Ovary (tissue), 7 donors: ENCODE measurements at regions not wholly inside any gene's neighbourhood (a gene's known extent, or its start where the extent isn't known, plus 50 kb on each side); places are given as distances from the start of the nearest gene placed in this dataset.

ENCODE experiments used
- DNase-seq, 5 donors: peaks; one replicate each; pipeline ENCODE4 v3.0.0-alpha.2; 2019 to 2020
- H3K27ac ChIP-seq, 2 donors: fragments of 200-600 bp; one replicate each; pipeline versions ENCODE4 v1.5.1 to v1.8.0; 2019 to 2022
- H3K27me3 ChIP-seq: fragments of 200-600 bp; one replicate; pipeline ENCODE4 v1.8.0; 2022
- H3K36me3 ChIP-seq: fragments of 200-600 bp; sonication (generic); one replicate; pipeline ENCODE4 v1.5.1; 2019
- H3K4me1 ChIP-seq: one replicate; pipeline ENCODE4 v1.8.1; 2013; ENCODE audit warnings: mild to moderate bottlenecking, moderate library complexity; ENCODE audit not compliant: insufficient read depth
- H3K4me3 ChIP-seq: fragments of 200-600 bp; sonication (generic); one replicate; pipeline ENCODE4 v1.5.1; 2017
- H3K9me3 ChIP-seq, 2 donors: fragments of 200-600 bp in 1 of 2; sonication (generic) in 1 of 2; one replicate each; pipeline versions ENCODE4 v1.5.1 to v1.8.1; 2013 to 2019; ENCODE audit warnings: mild to moderate bottlenecking in 1 of 2, moderate library complexity in 1 of 2
- CTCF ChIP-seq, 3 donors: fragments of 450-650 bp in 2 of 3; fragments of 200-600 bp in 1 of 3; IDR thresholded peaks; one replicate each; pipeline versions ENCODE4 v1.5.1 to v1.8.0; 2016 to 2022; ENCODE audit warnings: antibody characterized with exemption in 3 of 3, mild to moderate bottlenecking in 1 of 3
- EP300 ChIP-seq: sonication (generic); formaldehyde crosslinking; IDR thresholded peaks from one replicate; pipeline ENCODE4 v1.6.1; 2017; ENCODE audit warnings: antibody characterized with exemption
- POLR2A ChIP-seq: fragments of 450-650 bp; IDR thresholded peaks from one replicate; pipeline ENCODE4 v1.6.1; 2017; ENCODE audit warnings: antibody characterized with exemption, mild to moderate bottlenecking, moderate library complexity
- WGBS, 3 donors: extraction: QIAGEN DNeasy Blood & Tissue Kit in 1 of 3; methylation state at CpG; one replicate each; pipeline versions ENCODE4 v1.1.5 to v1.1.7; 2013 to 2017; 5-methylcytosine and 5-hydroxymethylcytosine counted together
- intact Hi-C, 4 donors: fragments of 100-400 bp; cut with DNase I; formaldehyde crosslinking; loops; one replicate each; pipeline versions ENCODE4 v1.11.0 to v1.15.1; 2022 to 2023
- donor health status: DM: no; HTN: no; CAD: no; lungs with moderate emphysema.
- donor health status: DM: no; HTN: no; CAD: no.
- donor health status: Bipolar disorder and iron deficiency.
- donor health status: DM: no; HTN: no; CAD: no.
- donor health status: DM: yes; HTN: yes; CAD: no.

GRCh38 chr5:82851471-82851870 is 225.7 kb downstream of the TMEM167A start:
- WGBS, 3 donors, result 58 to 78% (median 69%) methylated on average over 3 of the region's 3 CpGs

GRCh38 chr5:82850393-82850792 is 226.8 kb downstream of the TMEM167A start:
- no peaks in the 10 kb centered on the region for H3K9me3 ChIP-seq
- H3K36me3 ChIP-seq, result no peaks in the 10 kb centered on the region
- no peak overlapping the region for H3K27ac ChIP-seq
- intact Hi-C loops, result no loop called here
- TF ChIP-seq POLR2A (no peak), CTCF (IDR thresholded peaks at IDR 0.05) (no peak)
- DNase-seq, result no peak
- H3K4me3 ChIP-seq, result no peak overlapping the region
- no peaks in the 10 kb centered on the region for H3K4me1 ChIP-seq
- WGBS, 3 donors, result 91 to 94% (median 91%) methylated on average over 2 of the region's 2 CpGs
- H3K27me3 ChIP-seq, result no peaks in the 10 kb centered on the region

More at GRCh38 chr5:82851471-82851870, 225.7 kb downstream of the TMEM167A start:
- TF ChIP-seq POLR2A, result no peak
- TF ChIP-seq CTCF (IDR thresholded peaks at IDR 0.05), result no peak
- no peak for TF ChIP-seq EP300
- H3K4me3 ChIP-seq, result no peak overlapping the region
- no peak for DNase-seq
- no peak overlapping the region for H3K27ac ChIP-seq
- no peaks in the 10 kb centered on the region for H3K27me3 ChIP-seq
- H3K36me3 ChIP-seq, result no peaks in the 10 kb centered on the region
- intact Hi-C loops, result no loop called here
- H3K4me1 ChIP-seq, result no peaks in the 10 kb centered on the region
- H3K9me3 ChIP-seq, result no peaks in the 10 kb centered on the region

GRCh38 chr5:82849885-82850284 is 227.3 kb downstream of the TMEM167A start:
- H3K9me3 ChIP-seq, result no peaks in the 10 kb centered on the region
- H3K27me3 ChIP-seq, result no peaks in the 10 kb centered on the region
- H3K4me3 ChIP-seq, result no peak overlapping the region
- intact Hi-C loops, result no loop called here
- H3K4me1 ChIP-seq, result no peaks in the 10 kb centered on the region
- TF ChIP-seq CTCF (IDR thresholded peaks at IDR 0.05), result no peak
- TF ChIP-seq EP300, result no peak
- no peak for TF ChIP-seq POLR2A
- no peak for DNase-seq
- H3K36me3 ChIP-seq, result no peaks in the 10 kb centered on the region
- H3K27ac ChIP-seq, result no peak overlapping the region

- H3K4me3 ChIP-seq, result no peak overlapping the region
- intact Hi-C loops, result no loop called here
- H3K4me1 ChIP-seq, result no peaks in the 10 kb centered on the region
- TF ChIP-seq CTCF (IDR thresholded peaks at IDR 0.05), result no peak
- no peak for TF ChIP-seq EP300
- TF ChIP-seq POLR2A, result no peak
- WGBS, 3 donors, result 95 to 97% (median 97%) methylated on average over 5 of the region's 5 CpGs
- H3K9me3 ChIP-seq, result no peaks in the 10 kb centered on the region
- no peaks in the 10 kb centered on the region for H3K27me3 ChIP-seq
- DNase-seq, result no peak
- H3K36me3 ChIP-seq, result no peaks in the 10 kb centered on the region
- H3K27ac ChIP-seq, result no peak overlapping the region
These were observed 229.6 kb downstream of the TMEM167A start for GRCh38 chr5:82847562-82847961.

- WGBS, 3 donors, result 77 to 82% (median 78%) methylated on average over 3 of the region's 3 CpGs
- Histone ChIP-seq H3K9me3 (no peaks in the 10 kb centered on the region), H3K27me3 (no peaks in the 10 kb centered on the region), H3K27ac (no peak overlapping the region), H3K36me3 (no peaks in the 10 kb centered on the region), H3K4me1 (no peaks in the 10 kb centered on the region), H3K4me3 (no peak overlapping the region)
- DNase-seq, result no peak
- TF ChIP-seq EP300, result no peak
- TF ChIP-seq POLR2A, result no peak
- no peak for TF ChIP-seq CTCF (IDR thresholded peaks at IDR 0.05)
- intact Hi-C loops, result loop anchor here in 1 of 4 donors (10.0 kb wide), 1 partner anchor 1335 kb away; no protein-coding TSS in a partner anchor
These were observed 237.3 kb downstream of the TMEM167A start for GRCh38 chr5:82839881-82840280.
